H1 (cell line): ENCODE measurements at regions not wholly inside any gene's neighbourhood (a gene's known extent, or its start where the extent isn't known, plus 50 kb on each side); places are given as distances from the start of the nearest gene placed in this dataset.

Source experiments
- CTCF ChIA-PET: fragments of 300-600 bp; sonication (Branson Sonifier 250); formaldehyde crosslinking; loops from one replicate; lab custom pipeline; 2021; ENCODE audit not compliant: partially characterized antibody; lab: Charles Lee
- POLR2A ChIA-PET: fragments of 300-600 bp; sonication (Branson Sonifier 250); formaldehyde crosslinking; loops from one replicate; lab custom pipeline; 2021; ENCODE audit warnings: inconsistent platforms; ENCODE audit not compliant: partially characterized antibody; lab: Charles Lee
- DNase-seq, 2 experiments: peaks; one replicate each; pipeline versions ENCODE4 v3.0.0 to v3.0.0-alpha.2; 2010 to 2022; ENCODE audit warnings: low spot score in 2 of 2, low read depth in 1 of 2, mixed read lengths in 1 of 2
- FAIRE-seq: peaks from 2 replicates; lab custom pipeline; 2011; peaks lifted over from hg19 to GRCh38; lab: Jason Lieb, UNC
- H2AFZ ChIP-seq: 2 replicates; pipeline ENCODE4 v1.8.1; 2012; ENCODE audit warnings: low read length, inconsistent platforms
- H2AK5ac ChIP-seq: 2 replicates; pipeline ENCODE4 v1.6.1; 2013; ENCODE audit warnings: low read depth, low read length
- H2BK120ac ChIP-seq: replicated peaks from 2 replicates; pipeline ENCODE3; 2013; ENCODE audit warnings: low read depth, low read length, inconsistent platforms
- H2BK12ac ChIP-seq: 2 replicates; pipeline ENCODE4 v1.6.1; 2013; ENCODE audit warnings: low read depth, low read length
- H2BK15ac ChIP-seq: 2 replicates; pipeline ENCODE4 v1.6.1; 2013; ENCODE audit warnings: low read length
- H2BK20ac ChIP-seq: 2 replicates; pipeline ENCODE4 v1.6.1; 2013; ENCODE audit warnings: low read length
- H2BK5ac ChIP-seq: 2 replicates; pipeline ENCODE4 v1.6.1; 2013; ENCODE audit warnings: low read depth, low read length
- H3K14ac ChIP-seq: 2 replicates; pipeline ENCODE4 v1.6.1; 2013; ENCODE audit warnings: inconsistent platforms; ENCODE audit not compliant: insufficient read length
- H3K18ac ChIP-seq: 2 replicates; pipeline ENCODE4 v1.6.1; 2013; ENCODE audit warnings: low read length; ENCODE audit errors: extremely low read depth
- H3K23ac ChIP-seq: 2 replicates; pipeline ENCODE4 v1.6.1; 2013; ENCODE audit warnings: inconsistent platforms; ENCODE audit not compliant: insufficient read length
- H3K23me2 ChIP-seq: 2 replicates; pipeline ENCODE4 v1.6.1; 2013; ENCODE audit warnings: low read depth, low read length
- H3K27ac ChIP-seq: 2 replicates; pipeline ENCODE4 v1.6.1; 2011; ENCODE audit warnings: low read depth, low read length, inconsistent platforms
- H3K27me3 ChIP-seq, 4 experiments: replicated peaks in 1 of 4; 1 replicate in 1 of 4; 2 replicates in 3 of 4; pipeline versions ENCODE4 v1.6.1 to v1.8.1; 2011 to 2013; ENCODE audit warnings: low read length in 3 of 4, mild to moderate bottlenecking in 3 of 4, inconsistent platforms in 2 of 4, mixed read lengths in 2 of 4, moderate library complexity in 1 of 4; ENCODE audit not compliant: control insufficient read depth in 3 of 4, insufficient read depth in 3 of 4; ENCODE audit errors: extremely low read depth in 1 of 4
- H3K36me3 ChIP-seq, 4 experiments: 2 replicates each; pipeline versions ENCODE4 v1.6.1 to v1.8.1; 2011 to 2013; ENCODE audit warnings: mild to moderate bottlenecking in 4 of 4, low read length in 3 of 4, moderate library complexity in 2 of 4, control low read depth in 1 of 4, inconsistent platforms in 1 of 4; ENCODE audit not compliant: insufficient read depth in 4 of 4, control insufficient read depth in 2 of 4
- H3K4ac ChIP-seq: replicated peaks from 2 replicates; pipeline ENCODE3; 2013; ENCODE audit warnings: low read length, low read depth, mixed read lengths, inconsistent platforms; ENCODE audit not compliant: insufficient read length
- H3K4me1 ChIP-seq, 4 experiments: replicated peaks in 1 of 4; 1 replicate in 1 of 4; 2 replicates in 3 of 4; pipeline versions ENCODE4 v1.6.1 to v1.8.1; 2011 to 2013; ENCODE audit warnings: low read length in 3 of 4, inconsistent platforms in 2 of 4, mixed read lengths in 1 of 4; ENCODE audit not compliant: insufficient read depth in 4 of 4, control insufficient read depth in 3 of 4
- H3K4me2 ChIP-seq, 2 experiments: 2 replicates each; pipeline versions ENCODE4 v1.6.1 to v1.8.1; 2011 to 2013; ENCODE audit warnings: low read depth in 2 of 2, low read length in 2 of 2, control low read depth in 1 of 2, inconsistent platforms in 1 of 2, mild to moderate bottlenecking in 1 of 2; ENCODE audit not compliant: insufficient read depth in 1 of 2
- H3K4me3 ChIP-seq, 4 experiments: fragments of 200-600, 300-600 bp in 1 of 4; sonication (generic), shearing (Covaris generic), sonication (Bioruptor Twin) in 1 of 4; 2 replicates each; pipeline versions ENCODE4 v1.5.1 to v1.8.1; 2011 to 2016; ENCODE audit warnings: low read length in 4 of 4, low read depth in 3 of 4, control low read depth in 2 of 4, inconsistent platforms in 2 of 4, mild to moderate bottlenecking in 2 of 4, mixed read lengths in 1 of 4, moderate library complexity in 1 of 4; ENCODE audit not compliant: insufficient read depth in 2 of 4; ENCODE audit errors: extremely low read depth in 1 of 4
- H3K56ac ChIP-seq: replicated peaks from 2 replicates; pipeline ENCODE3; 2013; ENCODE audit warnings: low read depth, mild to moderate bottlenecking, mixed read lengths, low read length, inconsistent platforms; ENCODE audit not compliant: insufficient read length
- H3K79me1 ChIP-seq: 2 replicates; pipeline ENCODE4 v1.6.1; 2013; ENCODE audit warnings: low read depth, low read length, control low read depth
- H3K79me2 ChIP-seq, 2 experiments: 2 replicates each; pipeline versions ENCODE4 v1.6.1 to v1.8.1; 2012 to 2013; ENCODE audit warnings: low read length in 2 of 2, mild to moderate bottlenecking in 2 of 2, inconsistent platforms in 1 of 2; ENCODE audit not compliant: insufficient read depth in 2 of 2, control insufficient read depth in 1 of 2
- H3K9ac ChIP-seq, 4 experiments: replicated peaks in 1 of 4; 1 replicate in 1 of 4; 2 replicates in 3 of 4; pipeline versions ENCODE4 v1.6.1 to v1.8.1; 2011 to 2013; ENCODE audit warnings: low read depth in 3 of 4, low read length in 3 of 4, control low read depth in 2 of 4, mild to moderate bottlenecking in 2 of 4, moderate library complexity in 2 of 4, inconsistent platforms in 1 of 4; ENCODE audit errors: extremely low read depth in 1 of 4
- H3K9me3 ChIP-seq, 2 experiments: 2 replicates each; pipeline versions ENCODE4 v1.6.1 to v1.8.1; 2012 to 2013; ENCODE audit warnings: mild to moderate bottlenecking in 2 of 2, moderate library complexity in 2 of 2, control low read depth in 1 of 2, inconsistent platforms in 1 of 2, low read depth in 1 of 2, low read length in 1 of 2, mixed read lengths in 1 of 2; ENCODE audit not compliant: insufficient read depth in 2 of 2
- H4K20me1 ChIP-seq, 2 experiments: replicated peaks in 1 of 2; 2 replicates each; pipeline versions ENCODE3 to v1.8.1; 2011 to 2013; ENCODE audit warnings: inconsistent platforms in 2 of 2, low read length in 2 of 2, mild to moderate bottlenecking in 1 of 2; ENCODE audit not compliant: insufficient read depth in 2 of 2, control insufficient read depth in 1 of 2
- H4K5ac ChIP-seq: 2 replicates; pipeline ENCODE4 v1.6.1; 2013; ENCODE audit warnings: low read length, low read depth, mixed read lengths, inconsistent platforms; ENCODE audit not compliant: insufficient read length
- H4K8ac ChIP-seq: 2 replicates; pipeline ENCODE4 v1.8.0; 2013; ENCODE audit warnings: mild to moderate bottlenecking, moderate library complexity, low read length, inconsistent platforms; ENCODE audit not compliant: insufficient read depth; ENCODE audit errors: extremely low read depth
- H4K91ac ChIP-seq: replicated peaks from 2 replicates; pipeline ENCODE3; 2013; ENCODE audit warnings: low read length, mixed read lengths, inconsistent platforms; ENCODE audit not compliant: insufficient read length
- FOSL1 ChIP-seq: IDR thresholded peaks from 2 replicates; pipeline ENCODE4 v1.6.1; 2011; ENCODE audit warnings: mild to moderate bottlenecking, low read depth, low read length, moderate library complexity; ENCODE audit not compliant: insufficient read depth
- GABPA ChIP-seq: IDR thresholded peaks from 2 replicates; pipeline ENCODE4 v1.6.1; 2011; ENCODE audit warnings: mild to moderate bottlenecking, low read length, moderate library complexity, borderline replicate concordance; ENCODE audit not compliant: insufficient read depth
- JUND ChIP-seq: IDR thresholded peaks from 2 replicates; pipeline ENCODE4 v1.6.1; 2011; ENCODE audit warnings: mild to moderate bottlenecking, improper control_type of control experiment, low read length
- KDM1A ChIP-seq: fragments of 200-600, 300-600 bp; sonication (generic); IDR thresholded peaks from 2 replicates; pipeline ENCODE4 v1.7.1; 2016; ENCODE audit warnings: mild to moderate bottlenecking, low read length, borderline replicate concordance
- KDM5A ChIP-seq: fragments of 200-600 bp; IDR thresholded peaks from 2 replicates; pipeline ENCODE4 v1.7.1; 2012; ENCODE audit warnings: mild to moderate bottlenecking, low read length, inconsistent platforms, mixed read lengths
- NRF1 ChIP-seq: IDR thresholded peaks from 2 replicates; pipeline ENCODE4 v1.6.1; 2011; ENCODE audit warnings: mild to moderate bottlenecking, low read depth, low read length, improper control_type of control experiment
- SIN3A ChIP-seq, 2 experiments: IDR thresholded peaks in 1 of 2; conservative IDR thresholded peaks in 1 of 2; 2 replicates each; pipeline ENCODE4 v1.6.1; 2011 to 2012; ENCODE audit warnings: low read length in 2 of 2, improper control_type of control experiment in 1 of 2, low read depth in 1 of 2, mild to moderate bottlenecking in 1 of 2
- SIRT6 ChIP-seq: IDR thresholded peaks from one replicate; pipeline ENCODE4 v1.7.1; 2012; ENCODE audit warnings: low read length, inconsistent platforms
- SP1 ChIP-seq: IDR thresholded peaks from 2 replicates; pipeline ENCODE4 v1.6.1; 2011; ENCODE audit warnings: low read depth, low read length
- TBP ChIP-seq: IDR thresholded peaks from 2 replicates; pipeline ENCODE4 v1.6.1; 2011; ENCODE audit warnings: low read depth, low read length, improper control_type of control experiment
- ZNF274 ChIP-seq: IDR thresholded peaks from 2 replicates; pipeline ENCODE4 v1.7.0; 2012; ENCODE audit warnings: low read length, borderline replicate concordance; ENCODE audit errors: extremely low read depth
- WGBS, 2 experiments: shearing (Covaris generic) in 1 of 2; methylation state at CpG; one replicate each; pipeline versions ENCODE4 v1.1.6 to v1.1.7; 2013 to 2015; ENCODE audit warnings: low lambda C conversion rate in 2 of 2, mixed read lengths in 2 of 2, inconsistent platforms in 1 of 2, low coverage in 1 of 2, missing lambda C conversion rate in 1 of 2; ENCODE audit not compliant: insufficient replicate concordance in 2 of 2, insufficient coverage in 1 of 2, insufficient read length in 1 of 2; ENCODE audit errors: extremely low coverage in 1 of 2, missing lambda C conversion rate in 1 of 2; 5-methylcytosine and 5-hydroxymethylcytosine counted together

GRCh38 chr11:24163146-24163545 is 333.7 kb upstream of the LUZP2 start:
- DNase-seq (no peak), FAIRE-seq (no peak)
- H3K79me1 ChIP-seq = no peaks in the 10 kb centered on the region
- no peak overlapping the region for H3K4ac ChIP-seq
- ChIA-PET CTCF (no interaction called here), POLR2A (no interaction called here)
- no peak overlapping the region for H3K23ac ChIP-seq
- H3K27ac ChIP-seq = no peak overlapping the region
- H4K8ac ChIP-seq = no peak overlapping the region
- no peak overlapping the region for H3K4me3 ChIP-seq
- no peak overlapping the region for H2BK5ac ChIP-seq
- no peak overlapping the region for H3K4me2 ChIP-seq
- no peaks in the 10 kb centered on the region for H4K20me1 ChIP-seq
- WGBS, 2 experiments = 84% methylated on average over 3 of the region's 3 CpGs; no CpG with 5 or more reads in 1 of the 2 experiments
- H2AK5ac ChIP-seq = no peak overlapping the region
- H3K9ac ChIP-seq = no peak overlapping the region
- H3K9me3 ChIP-seq = no peaks in the 10 kb centered on the region
- H3K27me3 ChIP-seq = no peaks in the 10 kb centered on the region
- H3K36me3 ChIP-seq = no peaks in the 10 kb centered on the region
- no peak overlapping the region for H3K56ac ChIP-seq
- H4K91ac ChIP-seq = no peak overlapping the region
- H2BK20ac ChIP-seq = no peak overlapping the region
- H3K18ac ChIP-seq = no peak overlapping the region
- no peak overlapping the region for H2BK15ac ChIP-seq
- no peaks in the 10 kb centered on the region; a peak in 1 of 7 replicates for H3K4me1 ChIP-seq
- H3K23me2 ChIP-seq = no peaks in the 10 kb centered on the region
- H4K5ac ChIP-seq = no peak overlapping the region
- no peak overlapping the region for H3K14ac ChIP-seq
- H2AFZ ChIP-seq = no peak overlapping the region
- no peak for TF ChIP-seq ZNF274
- no peak for TF ChIP-seq KDM5A
- no peak for TF ChIP-seq SIN3A (conservative IDR thresholded peaks at IDR 0.05 in 1 of 2, IDR thresholded peaks at IDR 0.05 in 1 of 2; ENCODE audit: low read depth in 1 of 2, low read length in 2 of 2)
- TF ChIP-seq FOSL1 = no peak
- no peak for TF ChIP-seq JUND
- no peak for TF ChIP-seq GABPA
- no peak for TF ChIP-seq KDM1A
- no peak for TF ChIP-seq TBP
- TF ChIP-seq NRF1 = no peak
- no peak for TF ChIP-seq SIRT6
- no peak for TF ChIP-seq SP1
- no peak overlapping the region for H2BK120ac ChIP-seq
- no peak overlapping the region for H2BK12ac ChIP-seq
- H3K79me2 ChIP-seq = no peaks in the 10 kb centered on the region
